H9 (cell line): ENCODE measurements at regions not wholly inside any gene's neighbourhood (a gene's known extent, or its start where the extent isn't known, plus 50 kb on each side); places are given as distances from the start of the nearest gene placed in this dataset.

Experiments
- DNase-seq: peaks from one replicate; pipeline ENCODE4 v3.0.0-alpha.2; 2017
- H2AFZ ChIP-seq: one replicate; pipeline ENCODE4 v1.6.1; 2013; ENCODE audit warnings: mild to moderate bottlenecking, low read length, control low read depth, moderate library complexity
- H2AK5ac ChIP-seq: 2 replicates; pipeline ENCODE4 v1.6.1; 2013; ENCODE audit warnings: low read length, control low read depth, mixed read lengths; ENCODE audit not compliant: insufficient read length
- H2BK120ac ChIP-seq: one replicate; pipeline ENCODE4 v1.6.1; 2013; ENCODE audit warnings: low read depth, mild to moderate bottlenecking, low read length, control low read depth, inconsistent platforms; ENCODE audit not compliant: poor library complexity, severe bottlenecking
- H2BK12ac ChIP-seq: 2 replicates; pipeline ENCODE4 v1.6.1; 2013; ENCODE audit warnings: low read length, control low read depth, mixed read lengths, low read depth; ENCODE audit not compliant: insufficient read length
- H2BK15ac ChIP-seq: 2 replicates; pipeline ENCODE4 v1.6.1; 2013; ENCODE audit warnings: low read depth, low read length, control low read depth
- H2BK20ac ChIP-seq: one replicate; pipeline ENCODE4 v1.6.1; 2013; ENCODE audit warnings: low read depth, mild to moderate bottlenecking, low read length, control low read depth, inconsistent platforms; ENCODE audit not compliant: poor library complexity, severe bottlenecking
- H2BK5ac ChIP-seq: 2 replicates; pipeline ENCODE4 v1.6.1; 2013; ENCODE audit warnings: low read length, control low read depth, mixed read lengths; ENCODE audit not compliant: insufficient read length
- H3K14ac ChIP-seq: 2 replicates; pipeline ENCODE4 v1.6.1; 2013; ENCODE audit warnings: low read length, control low read depth; ENCODE audit not compliant: insufficient read depth
- H3K18ac ChIP-seq: 2 replicates; pipeline ENCODE4 v1.6.1; 2013; ENCODE audit warnings: low read depth, mild to moderate bottlenecking, mixed read lengths, low read length, control low read depth; ENCODE audit not compliant: insufficient read length
- H3K23ac ChIP-seq: 2 replicates; pipeline ENCODE4 v1.6.1; 2013; ENCODE audit warnings: low read length, control low read depth, mixed read lengths, low read depth; ENCODE audit not compliant: insufficient read length
- H3K23me2 ChIP-seq: 2 replicates; pipeline ENCODE4 v1.6.1; 2013; ENCODE audit warnings: low read depth, mild to moderate bottlenecking, mixed read lengths, low read length, control low read depth; ENCODE audit not compliant: insufficient read length, poor library complexity, severe bottlenecking
- H3K27ac ChIP-seq: 2 replicates; pipeline ENCODE4 v1.5.1; 2013; ENCODE audit warnings: low read length, control low read depth, mixed read lengths, low read depth; ENCODE audit not compliant: insufficient read length
- H3K27me3 ChIP-seq: 2 replicates; pipeline ENCODE4 v1.6.1; 2013; ENCODE audit warnings: low read length, control low read depth, inconsistent platforms; ENCODE audit not compliant: insufficient read depth
- H3K4ac ChIP-seq: 2 replicates; pipeline ENCODE4 v1.6.1; 2013; ENCODE audit warnings: low read depth, mild to moderate bottlenecking, control low read depth, inconsistent platforms, low read length, moderate library complexity
- H3K4me1 ChIP-seq: 2 replicates; pipeline ENCODE4 v1.6.1; 2013; ENCODE audit warnings: low read length, control low read depth, inconsistent platforms; ENCODE audit not compliant: insufficient read depth
- H3K4me2 ChIP-seq: 2 replicates; pipeline ENCODE4 v1.6.1; 2013; ENCODE audit warnings: low read length, control low read depth, mixed read lengths; ENCODE audit not compliant: insufficient read length, insufficient read depth
- H3K56ac ChIP-seq: 2 replicates; pipeline ENCODE4 v1.6.1; 2013; ENCODE audit warnings: low read depth, mild to moderate bottlenecking, mixed read lengths, low read length, control low read depth; ENCODE audit not compliant: insufficient read length
- H3K79me1 ChIP-seq: 2 replicates; pipeline ENCODE4 v1.6.1; 2013; ENCODE audit warnings: low read depth, mild to moderate bottlenecking, moderate library complexity, low read length, control low read depth, inconsistent platforms; ENCODE audit not compliant: insufficient read depth, poor library complexity, severe bottlenecking
- H3K79me2 ChIP-seq: 2 replicates; pipeline ENCODE4 v1.6.1; 2013; ENCODE audit warnings: low read length, control low read depth, inconsistent platforms; ENCODE audit not compliant: insufficient read depth
- H3K9ac ChIP-seq: 2 replicates; pipeline ENCODE4 v1.6.1; 2013; ENCODE audit warnings: low read length, control low read depth, mixed read lengths; ENCODE audit not compliant: insufficient read length; ENCODE audit errors: extremely low read depth
- H3K9me3 ChIP-seq: one replicate; pipeline ENCODE4 v1.6.1; 2013; ENCODE audit warnings: low read depth, low read length, inconsistent platforms; ENCODE audit not compliant: control insufficient read depth
- H3T11ph ChIP-seq: one replicate; pipeline ENCODE4 v1.6.1; 2013; ENCODE audit warnings: mild to moderate bottlenecking, low read length, control low read depth, inconsistent platforms
- H4K20me1 ChIP-seq: one replicate; pipeline ENCODE4 v1.6.1; 2013; ENCODE audit not compliant: control insufficient read depth, insufficient read length, insufficient read depth
- H4K5ac ChIP-seq: 2 replicates; pipeline ENCODE4 v1.6.1; 2013; ENCODE audit warnings: low read depth, mild to moderate bottlenecking, mixed read lengths, low read length, control low read depth; ENCODE audit not compliant: insufficient read length
- H4K8ac ChIP-seq: replicated peaks from 2 replicates; pipeline ENCODE4 v1.6.1; 2013; ENCODE audit warnings: low read length, control low read depth, mixed read lengths, low read depth; ENCODE audit not compliant: insufficient read length
- H4K91ac ChIP-seq: 2 replicates; pipeline ENCODE4 v1.6.1; 2013; ENCODE audit warnings: low read depth, mild to moderate bottlenecking, moderate library complexity, mixed read lengths, low read length, control low read depth; ENCODE audit not compliant: insufficient read length
- H3K27ac Mint-ChIP-seq, 3 experiments: 2 replicates in 2 of 3; 3 replicates in 1 of 3; pipeline ENCODE4 v1.8.0; 2020 to 2021; ENCODE audit warnings: mixed read lengths in 3 of 3, mild to moderate bottlenecking in 1 of 3, moderate library complexity in 1 of 3
- H3K27me3 Mint-ChIP-seq: 2 replicates; pipeline ENCODE4 v1.8.0; 2021; ENCODE audit warnings: low read depth, mild to moderate bottlenecking, moderate library complexity, mixed read lengths
- H3K36me3 Mint-ChIP-seq, 3 experiments: 2 replicates in 2 of 3; 3 replicates in 1 of 3; pipeline ENCODE4 v1.8.0; 2020 to 2021; ENCODE audit warnings: low read depth in 3 of 3, mixed read lengths in 3 of 3; ENCODE audit not compliant: insufficient read depth in 1 of 3
- H3K4me1 Mint-ChIP-seq, 2 experiments: 2 replicates each; pipeline ENCODE4 v1.8.0; 2020; ENCODE audit warnings: mixed read lengths in 2 of 2
- H3K4me3 Mint-ChIP-seq, 2 experiments: 2 replicates in 1 of 2; 3 replicates in 1 of 2; pipeline ENCODE4 v1.8.0; 2020 to 2021; ENCODE audit warnings: mild to moderate bottlenecking in 2 of 2, mixed read lengths in 2 of 2, moderate library complexity in 1 of 2
- H3K9me3 Mint-ChIP-seq, 2 experiments: 2 replicates in 1 of 2; 3 replicates in 1 of 2; pipeline ENCODE4 v1.8.0; 2020; ENCODE audit warnings: mild to moderate bottlenecking in 2 of 2, mixed read lengths in 2 of 2, moderate library complexity in 1 of 2
- WGBS: extraction: QIAGEN DNeasy Blood & Tissue Kit; methylation state at CpG from one replicate; pipeline ENCODE4 v1.1.7; 2013; ENCODE audit warnings: missing lambda C conversion rate, low lambda C conversion rate, mixed read lengths; ENCODE audit not compliant: insufficient read length; ENCODE audit errors: extremely low coverage; 5-methylcytosine and 5-hydroxymethylcytosine counted together
- TF ChIP-seq, protein P1 (sequence below): fragments of 200-600 bp; sonication (generic); conservative IDR thresholded peaks from 3 replicates; pipeline ENCODE4 v1.8.0; 2021; ENCODE audit warnings: antibody characterized with exemption, mild to moderate bottlenecking

- no CpG with 5 or more reads among the region's 1 CpG for WGBS
These were observed 545.6 kb upstream of the MEF2C start for GRCh38 chr5:89428624-89429023.

More at GRCh38 chr5:89428624-89429023, 545.6 kb upstream of the MEF2C start:
- Mint-ChIP-seq H3K27ac (no peak overlapping the region), H3K4me3 (no peak overlapping the region), H3K36me3 (peaks cover 0 to 1% (median 1%) of the 10 kb centered on the region in 3 experiments; a peak in 1 of 7 replicates), H3K9me3 (peaks cover 0 to 1% of the 10 kb centered on the region in 2 experiments; a peak in 2 of 5 replicates), H3K27me3 (no peaks in the 10 kb centered on the region), H3K4me1 (peaks cover 6 to 12% of the 10 kb centered on the region in 2 experiments)
- H2BK12ac ChIP-seq = no peak overlapping the region
- no peak overlapping the region for H2BK5ac ChIP-seq
- H3K79me2 ChIP-seq = no peaks in the 10 kb centered on the region
- H4K91ac ChIP-seq = no peak overlapping the region
- no peak overlapping the region for H2AFZ ChIP-seq
- H4K5ac ChIP-seq = no peak overlapping the region
- H3K27me3 ChIP-seq = no peaks in the 10 kb centered on the region
- no peak overlapping the region for H3K4me2 ChIP-seq
- H3T11ph ChIP-seq = no peak overlapping the region
- no peak overlapping the region for H4K8ac ChIP-seq
- no peak overlapping the region for H3K14ac ChIP-seq
- no peak for DNase-seq
- H3K4me1 ChIP-seq = no peaks in the 10 kb centered on the region
- H3K9me3 ChIP-seq = no peaks in the 10 kb centered on the region
- H3K23ac ChIP-seq = no peak overlapping the region
- TF ChIP-seq, protein P1, sequence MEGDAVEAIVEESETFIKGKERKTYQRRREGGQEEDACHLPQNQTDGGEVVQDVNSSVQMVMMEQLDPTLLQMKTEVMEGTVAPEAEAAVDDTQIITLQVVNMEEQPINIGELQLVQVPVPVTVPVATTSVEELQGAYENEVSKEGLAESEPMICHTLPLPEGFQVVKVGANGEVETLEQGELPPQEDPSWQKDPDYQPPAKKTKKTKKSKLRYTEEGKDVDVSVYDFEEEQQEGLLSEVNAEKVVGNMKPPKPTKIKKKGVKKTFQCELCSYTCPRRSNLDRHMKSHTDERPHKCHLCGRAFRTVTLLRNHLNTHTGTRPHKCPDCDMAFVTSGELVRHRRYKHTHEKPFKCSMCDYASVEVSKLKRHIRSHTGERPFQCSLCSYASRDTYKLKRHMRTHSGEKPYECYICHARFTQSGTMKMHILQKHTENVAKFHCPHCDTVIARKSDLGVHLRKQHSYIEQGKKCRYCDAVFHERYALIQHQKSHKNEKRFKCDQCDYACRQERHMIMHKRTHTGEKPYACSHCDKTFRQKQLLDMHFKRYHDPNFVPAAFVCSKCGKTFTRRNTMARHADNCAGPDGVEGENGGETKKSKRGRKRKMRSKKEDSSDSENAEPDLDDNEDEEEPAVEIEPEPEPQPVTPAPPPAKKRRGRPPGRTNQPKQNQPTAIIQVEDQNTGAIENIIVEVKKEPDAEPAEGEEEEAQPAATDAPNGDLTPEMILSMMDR = no peak
- H3K18ac ChIP-seq = no peak overlapping the region
- H3K9ac ChIP-seq = no peak overlapping the region
- H3K79me1 ChIP-seq = no peaks in the 10 kb centered on the region
- no peak overlapping the region for H3K27ac ChIP-seq
- no peak overlapping the region for H2BK120ac ChIP-seq
- H3K56ac ChIP-seq = no peak overlapping the region
- H2BK20ac ChIP-seq = no peak overlapping the region
- H2AK5ac ChIP-seq = no peak overlapping the region
- no peak overlapping the region for H2BK15ac ChIP-seq
- no peak overlapping the region for H3K4ac ChIP-seq
- H4K20me1 ChIP-seq = no peaks in the 10 kb centered on the region
- no peaks in the 10 kb centered on the region for H3K23me2 ChIP-seq
